HEK293T (cell line): ENCODE measurements at regions not wholly inside any gene's neighbourhood (a gene's known extent, or its start where the extent isn't known, plus 50 kb on each side); places are given as distances from the start of the nearest gene placed in this dataset.
"Not testable (repeated sequence)": the region's sequence is repeated elsewhere in the genome, so short reads cannot be mapped to it uniquely, and the experiment has no call there.

ENCODE experiments used
- CTCF ChIA-PET: fragments of 350-600 bp; formaldehyde crosslinking; extraction: SDS; loops from one replicate; lab custom pipeline; 2021; ENCODE audit warnings: antibody characterized with exemption, inconsistent platforms; lab: Yijun Ruan, JAX
- POLR2A ChIA-PET: fragments of 350-600 bp; formaldehyde crosslinking; extraction: SDS; loops from one replicate; lab custom pipeline; 2020; ENCODE audit warnings: antibody characterized with exemption, inconsistent platforms; lab: Yijun Ruan, JAX
- DNase-seq: peaks from one replicate; pipeline ENCODE4 v3.0.0; 2012; ENCODE audit warnings: mixed read lengths; ENCODE audit errors: extremely low spot score
- ARNT ChIP-seq: fragments of 450-650 bp; IDR thresholded peaks from 2 replicates; pipeline ENCODE4 v1.6.1; 2017; ENCODE audit warnings: mild to moderate bottlenecking
- BHLHE40 ChIP-seq: fragments of 450-650 bp; IDR thresholded peaks from 2 replicates; pipeline ENCODE4 v1.6.1; 2016; ENCODE audit warnings: mild to moderate bottlenecking, moderate library complexity, borderline replicate concordance
- CTBP1 ChIP-seq: fragments of 450-650 bp; IDR thresholded peaks from 2 replicates; pipeline ENCODE4 v1.6.1; 2016; ENCODE audit warnings: borderline replicate concordance
- ELF4 ChIP-seq: fragments of 450-650 bp; IDR thresholded peaks from 2 replicates; pipeline ENCODE4 v1.6.1; 2017; ENCODE audit warnings: antibody characterized with exemption
- FOXA1 ChIP-seq: fragments of 450-650 bp; IDR thresholded peaks from 2 replicates; pipeline ENCODE4 v1.6.1; 2016; ENCODE audit warnings: mild to moderate bottlenecking
- FOXK2 ChIP-seq: fragments of 450-650 bp; IDR thresholded peaks from 2 replicates; pipeline ENCODE4 v1.6.1; 2016; ENCODE audit warnings: mild to moderate bottlenecking
- FOXM1 ChIP-seq: fragments of 450-650 bp; IDR thresholded peaks from 2 replicates; pipeline ENCODE4 v1.6.1; 2017; ENCODE audit warnings: mild to moderate bottlenecking, borderline replicate concordance
- HDGF ChIP-seq: fragments of 450-650 bp; IDR thresholded peaks from 2 replicates; pipeline ENCODE4 v1.6.1; 2017; ENCODE audit warnings: antibody characterized with exemption, borderline replicate concordance
- L3MBTL2 ChIP-seq: fragments of 450-650 bp; conservative IDR thresholded peaks from 2 replicates; pipeline ENCODE4 v1.6.1; 2016; ENCODE audit warnings: mild to moderate bottlenecking
- LEF1 ChIP-seq: fragments of 450-650 bp; IDR thresholded peaks from 2 replicates; pipeline ENCODE4 v1.6.1; 2017; ENCODE audit warnings: mild to moderate bottlenecking, borderline replicate concordance
- NFRKB ChIP-seq: fragments of 450-650 bp; IDR thresholded peaks from 2 replicates; pipeline ENCODE4 v1.6.1; 2016; ENCODE audit warnings: mild to moderate bottlenecking, moderate library complexity
- SP1 ChIP-seq: fragments of 450-650 bp; IDR thresholded peaks from 2 replicates; pipeline ENCODE4 v1.6.1; 2017
- SUZ12 ChIP-seq: fragments of 450-650 bp; IDR thresholded peaks from 2 replicates; pipeline ENCODE4 v1.6.1; 2016; ENCODE audit warnings: mild to moderate bottlenecking
- TARDBP ChIP-seq: fragments of 450-650 bp; IDR thresholded peaks from 2 replicates; pipeline ENCODE4 v1.6.1; 2016
- ZNF384 ChIP-seq: fragments of 450-650 bp; IDR thresholded peaks from 2 replicates; pipeline ENCODE4 v1.6.1; 2016
- TF ChIP-seq, protein P1 (sequence below): fragments of 450-650 bp; IDR thresholded peaks from 2 replicates; pipeline ENCODE4 v1.6.1; 2016

DNA sequence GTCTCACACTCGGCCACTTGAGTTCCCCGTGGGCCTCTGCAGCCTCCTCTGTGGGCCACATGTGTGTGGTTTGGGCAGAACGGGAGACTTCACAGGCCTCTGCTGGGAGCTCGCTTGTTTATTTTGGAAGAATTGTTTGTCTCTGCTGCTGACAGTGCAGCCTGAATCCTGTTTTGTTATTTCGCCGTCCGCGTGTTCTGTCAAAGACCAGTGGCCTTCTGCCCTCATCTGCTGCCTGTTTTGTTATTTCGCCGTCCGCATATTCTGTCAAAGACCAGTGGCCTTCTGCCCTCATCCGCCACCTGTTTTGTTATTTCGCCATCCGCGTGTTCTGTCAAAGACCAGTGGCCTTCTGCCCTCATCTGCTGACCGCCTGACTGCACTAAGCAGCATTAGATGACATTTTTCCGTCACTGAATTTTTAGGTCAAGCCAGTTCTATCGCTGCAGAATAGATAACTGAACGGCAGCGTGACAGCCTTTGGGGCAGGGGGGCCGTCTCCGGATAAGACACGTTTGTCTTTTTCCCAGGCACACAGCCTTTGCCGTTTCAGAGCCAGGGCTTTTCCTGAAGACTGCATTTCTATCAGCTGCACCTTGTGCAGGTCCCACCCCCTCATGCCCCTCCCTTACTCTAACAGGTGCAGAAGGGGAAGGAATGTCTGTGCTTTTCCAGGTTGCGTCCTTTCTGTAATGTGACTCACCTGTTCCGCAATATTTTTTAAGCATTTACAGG lies 158.5 kb upstream of the AFDN start:
- POLR2A ChIA-PET, result no interaction called here
- no peak for DNase-seq

DNA sequence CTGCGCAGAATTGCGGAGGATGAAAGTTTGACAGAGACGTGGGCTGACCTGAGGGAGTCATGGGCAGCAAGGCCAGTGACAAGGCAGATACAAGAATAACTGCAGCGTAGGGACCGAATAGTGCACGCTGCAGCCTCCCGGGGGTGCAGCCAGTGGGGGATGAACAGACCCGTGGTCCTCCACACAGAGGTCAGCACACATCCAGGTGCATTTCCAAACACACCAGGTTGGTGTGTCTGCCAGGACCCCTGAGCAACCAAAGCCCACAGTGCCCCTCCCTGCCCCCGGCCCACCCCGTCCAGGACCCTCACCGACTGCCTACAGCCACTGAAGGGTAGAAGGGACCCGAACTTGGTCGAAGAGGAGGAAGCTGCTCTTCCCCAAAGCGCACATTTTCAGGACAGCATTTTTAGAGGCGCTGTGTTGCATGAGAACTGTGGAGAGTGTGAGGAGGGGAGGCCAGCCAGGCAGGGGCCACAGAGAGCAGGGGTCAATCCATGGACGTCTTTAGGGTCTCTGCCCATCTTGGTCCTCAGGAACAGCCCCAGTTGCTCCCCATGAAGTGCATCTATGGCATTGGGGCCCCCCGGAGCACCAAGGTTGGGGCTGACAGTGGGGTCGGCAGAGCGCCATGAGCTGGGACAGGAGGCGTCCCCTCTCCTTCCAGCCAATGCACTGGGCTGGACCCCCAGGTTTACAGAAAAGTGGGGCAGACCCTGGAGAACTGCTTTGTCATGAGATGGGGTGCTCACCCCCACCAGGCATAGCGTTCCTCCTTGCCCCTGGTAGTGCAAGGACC lies 157.8 kb upstream of the AFDN start:
- ChIA-PET CTCF (no interaction called here), POLR2A (no interaction called here)
- no peak for DNase-seq
- no peak for TF ChIP-seq ARNT
- no peak for TF ChIP-seq SUZ12
- no peak for TF ChIP-seq ZNF384
- TF ChIP-seq LEF1, result no peak
- no peak for TF ChIP-seq CTBP1
- TF ChIP-seq HDGF, result no peak
- no peak for TF ChIP-seq L3MBTL2
- TF ChIP-seq ELF4, result no peak
- TF ChIP-seq NFRKB, result no peak
- TF ChIP-seq FOXA1, result no peak
- TF ChIP-seq FOXK2, result no peak
- TF ChIP-seq BHLHE40, result no peak
- TF ChIP-seq FOXM1, result no peak

More for the DNA sequence above, 158.5 kb upstream of the AFDN start:
- CTCF ChIA-PET, result no interaction called here
- TF ChIP-seq BHLHE40 (no peak), CTBP1 (no peak), ZNF384 (no peak), SP1 (no peak), HDGF (no peak), FOXA1 (no peak)

DNA sequence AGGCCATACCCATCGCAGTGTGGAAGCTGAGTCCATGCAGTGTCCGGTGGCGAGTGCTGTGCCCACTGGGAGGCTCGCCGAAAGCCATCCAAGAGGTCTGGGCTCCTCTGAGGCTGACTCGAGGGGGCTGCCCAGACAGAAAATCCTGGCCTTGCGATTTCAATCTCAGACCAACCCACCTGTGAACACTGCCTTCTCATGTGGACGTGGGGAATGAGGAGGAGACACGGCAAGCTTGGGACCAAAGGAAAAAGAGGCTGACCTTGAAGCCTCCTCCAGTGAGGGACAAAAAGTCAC lies 157.2 kb upstream of the AFDN start:
- no peak for TF ChIP-seq ELF4
- no peak for TF ChIP-seq FOXA1
- TF ChIP-seq LEF1, result no peak
- no peak for DNase-seq
- ChIA-PET POLR2A (no interaction called here), CTCF (no interaction called here)

DNA sequence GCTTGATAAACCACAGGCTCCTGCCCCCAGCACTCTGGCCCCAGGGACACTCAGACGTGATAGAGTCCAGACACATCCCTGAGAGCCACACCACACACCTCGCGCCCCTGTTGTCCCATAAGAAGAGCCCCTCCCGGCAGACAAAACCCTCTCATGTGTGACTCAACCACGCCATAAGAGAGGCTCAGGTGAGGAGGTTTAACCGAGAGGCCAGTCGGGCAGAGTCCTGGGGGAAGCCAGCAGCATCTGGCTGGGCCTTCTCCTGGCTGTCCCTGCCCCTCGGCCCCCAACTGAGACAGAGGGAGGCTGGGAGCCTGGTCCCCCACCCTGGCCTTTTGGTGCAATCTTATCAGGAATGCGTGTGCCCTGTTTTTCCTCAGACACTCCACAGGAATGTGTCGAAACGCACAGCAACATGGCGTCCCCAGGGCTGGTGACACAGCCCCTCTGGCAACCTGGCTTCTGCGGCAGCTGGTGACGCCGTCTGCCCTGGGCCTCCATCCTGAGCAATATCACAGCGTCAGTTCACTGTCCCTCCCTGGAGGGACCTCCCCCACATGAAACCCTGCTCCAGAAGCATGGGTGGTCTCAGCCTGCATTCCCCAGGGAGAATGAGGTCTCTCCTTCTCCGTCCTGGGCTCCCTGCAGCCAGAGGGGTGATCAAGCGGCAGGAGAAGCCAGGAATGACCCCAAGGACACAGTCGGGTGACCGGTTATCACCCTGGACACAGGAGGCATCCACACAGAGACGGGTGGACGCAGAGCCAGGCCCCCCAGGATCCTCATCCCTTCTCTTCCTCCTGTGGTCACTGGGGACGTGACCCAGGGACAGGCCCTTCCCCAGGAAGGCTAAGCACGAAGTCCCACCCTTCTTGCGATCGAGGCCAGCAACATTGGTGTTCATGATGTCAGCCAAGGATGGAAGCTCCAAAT lies 156.6 kb upstream of the AFDN start:
- DNase-seq, result no peak

DNA sequence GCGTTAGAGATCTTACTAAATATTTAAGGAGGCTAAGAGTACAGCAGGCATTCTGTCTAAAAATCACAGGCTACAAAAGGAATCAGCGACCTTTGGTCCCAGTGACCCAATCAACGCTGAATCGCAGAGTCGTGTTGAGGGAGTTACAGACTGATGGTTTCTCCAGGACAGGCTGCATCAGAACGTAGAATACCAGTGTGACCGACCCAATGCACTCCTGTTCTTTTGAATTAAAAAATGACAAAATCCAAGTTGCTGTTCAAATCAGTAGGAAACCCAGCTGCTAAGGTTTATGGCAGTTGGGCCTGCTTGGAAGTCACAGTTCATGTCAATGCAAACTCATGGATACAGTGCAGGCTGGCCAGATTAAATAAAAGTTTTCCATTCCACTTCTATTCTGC lies 155.8 kb upstream of the AFDN start:
- no peak for TF ChIP-seq NFRKB
- no peak for TF ChIP-seq SUZ12
- TF ChIP-seq HDGF, result no peak
- TF ChIP-seq, protein P1, sequence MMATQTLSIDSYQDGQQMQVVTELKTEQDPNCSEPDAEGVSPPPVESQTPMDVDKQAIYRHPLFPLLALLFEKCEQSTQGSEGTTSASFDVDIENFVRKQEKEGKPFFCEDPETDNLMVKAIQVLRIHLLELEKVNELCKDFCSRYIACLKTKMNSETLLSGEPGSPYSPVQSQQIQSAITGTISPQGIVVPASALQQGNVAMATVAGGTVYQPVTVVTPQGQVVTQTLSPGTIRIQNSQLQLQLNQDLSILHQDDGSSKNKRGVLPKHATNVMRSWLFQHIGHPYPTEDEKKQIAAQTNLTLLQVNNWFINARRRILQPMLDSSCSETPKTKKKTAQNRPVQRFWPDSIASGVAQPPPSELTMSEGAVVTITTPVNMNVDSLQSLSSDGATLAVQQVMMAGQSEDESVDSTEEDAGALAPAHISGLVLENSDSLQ, result no peak
- no peak for TF ChIP-seq BHLHE40
- TF ChIP-seq L3MBTL2, result no peak
- no peak for TF ChIP-seq CTBP1
- no peak for TF ChIP-seq SP1
- POLR2A ChIA-PET, result no interaction called here

More for the DNA sequence above, 156.6 kb upstream of the AFDN start:
- CTCF ChIA-PET, result no interaction called here
- POLR2A ChIA-PET, result no interaction called here
- TF ChIP-seq CTBP1 (no peak), TARDBP (no peak)
- TF ChIP-seq, protein P1, result no peak

DNA sequence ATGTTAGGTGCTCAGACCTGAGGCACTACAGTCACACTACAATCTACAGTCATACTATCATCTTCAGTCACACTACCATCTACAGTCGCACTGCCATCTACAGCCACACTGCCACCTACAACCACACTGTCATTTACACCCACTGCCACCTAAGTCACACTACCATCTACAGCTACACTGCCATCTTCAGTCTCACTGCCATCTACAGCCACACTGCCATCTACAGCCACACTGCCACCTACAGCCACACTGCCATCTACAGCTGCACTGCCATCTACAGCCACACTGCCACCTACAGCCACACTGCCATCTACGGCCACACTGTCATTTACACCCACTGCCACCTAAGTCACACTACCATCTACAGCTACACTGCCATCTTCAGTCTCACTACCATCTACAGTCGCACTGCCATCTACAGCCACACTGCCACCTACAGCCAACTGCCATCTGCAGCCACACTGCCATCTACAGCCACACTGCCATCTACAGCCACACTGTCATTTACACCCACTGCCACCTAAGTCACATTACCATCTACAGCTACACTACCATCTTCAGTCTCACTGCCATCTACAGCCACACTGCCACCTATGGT lies 155.2 kb upstream of the AFDN start:
- DNase-seq, POLR2A ChIA-PET, CTCF ChIA-PET: not testable (repeated sequence)

More for the DNA sequence above, 155.8 kb upstream of the AFDN start:
- CTCF ChIA-PET, result no interaction called here
- no peak for DNase-seq
